Uterus (tissue), 3 donors: ENCODE measurements at regions not wholly inside any gene's neighbourhood (a gene's known extent, or its start where the extent isn't known, plus 50 kb on each side); places are given as distances from the start of the nearest gene placed in this dataset.

Source experiments
- DNase-seq, 2 donors: peaks; one replicate each; pipeline ENCODE4 v3.0.0-alpha.2; 2019 to 2020
- H3K27ac ChIP-seq, 2 donors: fragments of 200-600 bp; sonication (generic); 1 replicate in 1 of 2; 2 replicates in 1 of 2; pipeline ENCODE4 v1.5.1; 2016 to 2018
- H3K27me3 ChIP-seq, 2 donors: fragments of 200-600 bp; sonication (generic); one replicate each; pipeline ENCODE4 v1.5.1; 2018 to 2019; ENCODE audit warnings: control low read depth in 1 of 2
- H3K36me3 ChIP-seq, 2 donors: fragments of 200-600 bp; sonication (generic); one replicate each; pipeline ENCODE4 v1.5.1; 2019; ENCODE audit warnings: control low read depth in 1 of 2
- H3K4me1 ChIP-seq, 2 donors: fragments of 200-600 bp; sonication (generic); one replicate each; pipeline ENCODE4 v1.5.1; 2018 to 2019; ENCODE audit warnings: control low read depth in 1 of 2
- H3K4me3 ChIP-seq, 2 donors: fragments of 200-600 bp; sonication (generic); 1 replicate in 1 of 2; 2 replicates in 1 of 2; pipeline ENCODE4 v1.5.1; 2018 to 2019; ENCODE audit warnings: mild to moderate bottlenecking in 1 of 2
- H3K9me3 ChIP-seq, 2 donors: fragments of 200-600 bp; sonication (generic); one replicate each; pipeline ENCODE4 v1.5.1; 2019; ENCODE audit warnings: control low read depth in 1 of 2
- POLR2A ChIP-seq, 2 donors: fragments of 450-650 bp; IDR thresholded peaks; one replicate each; pipeline ENCODE4 v1.6.1; 2016; ENCODE audit warnings: antibody characterized with exemption in 2 of 2, mild to moderate bottlenecking in 1 of 2, moderate library complexity in 1 of 2
- intact Hi-C: fragments of 100-400 bp; cut with DNase I; formaldehyde crosslinking; loops from one replicate; pipeline ENCODE4 v1.15.1; 2023; ENCODE audit warnings: low total_unique reads
- TF ChIP-seq, protein P1 (sequence below), 4 experiments: fragments of 200-600 bp in 2 of 4; fragments of 450-650 bp in 2 of 4; sonication (generic) in 2 of 4; IDR thresholded peaks; one replicate each; pipeline ENCODE4 v1.5.1; 2016 to 2019; ENCODE audit warnings: antibody characterized with exemption in 4 of 4, mild to moderate bottlenecking in 2 of 4, moderate library complexity in 1 of 4
- donor health status: DM: yes; HTN: yes; CAD: no.

DNA sequence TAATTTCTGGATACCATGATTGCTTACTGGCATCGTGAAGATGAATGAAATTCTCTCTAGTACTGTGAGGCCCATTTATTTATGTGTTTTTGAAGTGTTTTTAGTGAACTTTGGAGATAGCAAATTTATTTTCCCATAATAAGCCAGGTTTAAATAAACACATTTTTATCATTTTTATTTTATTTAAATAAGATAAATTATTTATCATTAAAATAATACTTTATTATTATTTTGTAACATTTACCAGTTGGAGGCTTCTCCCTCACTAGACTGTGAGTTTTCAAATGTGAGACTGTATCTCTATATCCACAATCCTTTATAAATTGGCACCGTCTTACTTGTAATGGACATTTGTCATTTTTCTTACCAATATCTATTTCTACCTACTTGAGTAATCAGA, 351.7 kb downstream of the METTL15 start:
- no peak overlapping the region for H3K4me3 ChIP-seq
- no peaks in the 10 kb centered on the region for H3K4me1 ChIP-seq
- TF ChIP-seq POLR2A (IDR thresholded peaks at IDR 0.05), result no peak
- TF ChIP-seq, protein P1, sequence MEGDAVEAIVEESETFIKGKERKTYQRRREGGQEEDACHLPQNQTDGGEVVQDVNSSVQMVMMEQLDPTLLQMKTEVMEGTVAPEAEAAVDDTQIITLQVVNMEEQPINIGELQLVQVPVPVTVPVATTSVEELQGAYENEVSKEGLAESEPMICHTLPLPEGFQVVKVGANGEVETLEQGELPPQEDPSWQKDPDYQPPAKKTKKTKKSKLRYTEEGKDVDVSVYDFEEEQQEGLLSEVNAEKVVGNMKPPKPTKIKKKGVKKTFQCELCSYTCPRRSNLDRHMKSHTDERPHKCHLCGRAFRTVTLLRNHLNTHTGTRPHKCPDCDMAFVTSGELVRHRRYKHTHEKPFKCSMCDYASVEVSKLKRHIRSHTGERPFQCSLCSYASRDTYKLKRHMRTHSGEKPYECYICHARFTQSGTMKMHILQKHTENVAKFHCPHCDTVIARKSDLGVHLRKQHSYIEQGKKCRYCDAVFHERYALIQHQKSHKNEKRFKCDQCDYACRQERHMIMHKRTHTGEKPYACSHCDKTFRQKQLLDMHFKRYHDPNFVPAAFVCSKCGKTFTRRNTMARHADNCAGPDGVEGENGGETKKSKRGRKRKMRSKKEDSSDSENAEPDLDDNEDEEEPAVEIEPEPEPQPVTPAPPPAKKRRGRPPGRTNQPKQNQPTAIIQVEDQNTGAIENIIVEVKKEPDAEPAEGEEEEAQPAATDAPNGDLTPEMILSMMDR (IDR thresholded peaks at IDR 0.05), result no peak
- no peak for DNase-seq
- intact Hi-C loops, result no loop called here
- no peaks in the 10 kb centered on the region for H3K27me3 ChIP-seq
- H3K36me3 ChIP-seq, result no peaks in the 10 kb centered on the region
- no peak overlapping the region for H3K27ac ChIP-seq
- H3K9me3 ChIP-seq, result no peaks in the 10 kb centered on the region

DNA sequence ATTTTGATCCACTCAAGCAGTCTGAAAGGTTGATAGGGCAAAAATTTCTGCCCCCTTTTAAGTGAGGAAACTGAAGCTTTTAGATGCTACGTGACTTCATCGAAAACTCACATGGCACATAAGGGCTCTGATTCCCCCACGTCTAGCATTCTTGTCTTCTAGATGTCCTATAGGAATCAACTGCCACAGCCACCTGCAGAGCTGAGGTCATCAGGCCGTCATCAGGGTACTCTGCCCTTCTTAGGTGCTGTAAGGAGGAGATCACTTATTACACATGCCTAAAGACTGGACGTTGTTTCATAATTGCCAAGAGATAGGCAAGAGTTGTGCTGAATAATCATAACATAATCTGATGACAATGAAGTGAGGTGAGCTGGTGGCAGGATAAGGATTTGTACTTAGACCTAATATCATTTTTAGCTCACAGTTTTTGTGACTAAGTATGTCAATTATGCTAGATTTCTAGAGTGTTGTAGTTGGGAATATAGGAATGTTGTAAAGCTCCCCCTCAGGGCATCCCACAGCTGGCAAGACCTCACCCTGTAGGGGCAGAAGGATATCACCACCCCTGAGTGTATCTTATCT, 349.4 kb downstream of the METTL15 start:
- Histone ChIP-seq H3K9me3 (no peaks in the 10 kb centered on the region), H3K27me3 (no peaks in the 10 kb centered on the region), H3K36me3 (no peaks in the 10 kb centered on the region), H3K27ac (no peak overlapping the region), H3K4me1 (no peaks in the 10 kb centered on the region), H3K4me3 (no peak overlapping the region)
- intact Hi-C loops, result no loop called here
- no peak for DNase-seq
- TF ChIP-seq, protein P1 (IDR thresholded peaks at IDR 0.05), result no peak
- TF ChIP-seq POLR2A (IDR thresholded peaks at IDR 0.05), result no peak

DNA sequence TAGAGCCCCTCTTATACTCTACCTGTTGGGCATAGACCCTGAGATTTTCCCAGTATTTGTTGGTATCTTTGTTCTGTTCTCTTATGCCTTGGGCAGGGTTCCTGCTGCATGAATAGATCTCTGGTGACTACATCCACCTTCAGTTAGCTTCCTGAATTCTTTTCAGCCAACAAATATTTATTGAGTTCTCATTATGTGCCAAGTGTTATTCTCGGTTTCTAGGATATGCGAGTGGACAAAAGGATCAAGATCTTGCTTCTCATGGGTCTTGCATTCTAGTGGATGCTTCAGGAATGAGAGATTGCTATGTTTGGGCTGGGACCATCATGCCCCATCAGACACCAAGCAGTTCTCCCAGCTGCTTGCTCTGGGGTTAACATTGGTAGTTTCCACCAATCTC, 340.0 kb downstream of the METTL15 start:
- no peak overlapping the region for H3K4me3 ChIP-seq
- intact Hi-C loops, result no loop called here
- H3K36me3 ChIP-seq, result no peaks in the 10 kb centered on the region
- H3K4me1 ChIP-seq, result no peaks in the 10 kb centered on the region
- TF ChIP-seq, protein P1 (IDR thresholded peaks at IDR 0.05), result no peak
- no peak for TF ChIP-seq POLR2A (IDR thresholded peaks at IDR 0.05)
- DNase-seq, result no peak
- H3K27ac ChIP-seq, result no peak overlapping the region
- H3K9me3 ChIP-seq, result no peaks in the 10 kb centered on the region
- H3K27me3 ChIP-seq, result no peaks in the 10 kb centered on the region

DNA sequence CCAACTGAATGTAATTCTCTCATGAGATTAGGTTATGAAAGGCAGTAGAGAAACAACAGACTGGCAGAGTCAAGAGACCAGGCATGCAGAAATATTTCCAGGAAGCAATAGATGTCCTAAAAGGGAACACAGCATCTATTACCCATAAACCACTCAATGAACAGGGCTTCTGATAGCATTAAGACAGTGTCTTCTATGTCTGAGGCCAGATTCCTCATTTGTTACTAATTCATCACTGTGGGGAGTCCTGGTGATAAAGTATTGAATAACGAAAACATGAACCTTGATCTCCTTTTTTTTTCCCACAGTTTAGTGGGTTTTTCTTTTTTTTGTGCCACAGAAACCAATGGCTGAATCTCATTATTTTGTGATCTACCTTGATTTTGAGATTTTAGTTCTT, 339.0 kb downstream of the METTL15 start:
- Histone ChIP-seq H3K27me3 (no peaks in the 10 kb centered on the region), H3K27ac (no peak overlapping the region), H3K4me1 (no peaks in the 10 kb centered on the region), H3K9me3 (no peaks in the 10 kb centered on the region), H3K4me3 (no peak overlapping the region), H3K36me3 (no peaks in the 10 kb centered on the region)
- TF ChIP-seq POLR2A (IDR thresholded peaks at IDR 0.05), result no peak
- TF ChIP-seq, protein P1 (IDR thresholded peaks at IDR 0.05), result no peak
- no peak for DNase-seq
- intact Hi-C loops, result no loop called here

DNA sequence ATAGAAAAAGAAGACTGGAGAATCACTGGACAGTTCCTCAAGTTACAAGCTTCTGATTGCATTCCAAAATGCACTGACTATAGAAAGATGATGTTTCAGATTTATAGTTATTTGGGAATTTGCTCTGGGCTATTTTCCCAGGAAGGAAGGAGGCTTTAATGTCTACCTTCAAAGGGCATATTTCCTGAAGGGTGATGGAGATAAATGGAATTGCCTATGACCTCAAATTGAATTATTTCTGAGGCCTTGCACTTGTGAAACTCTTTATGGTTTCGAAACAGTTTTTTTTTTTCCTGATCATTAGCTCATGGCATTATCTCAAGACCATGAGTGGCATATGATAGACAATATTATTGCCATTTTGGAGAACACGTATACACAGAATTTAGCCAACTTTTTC, 333.9 kb downstream of the METTL15 start:
- H3K27ac ChIP-seq, result no peak overlapping the region
- no peak for TF ChIP-seq POLR2A (IDR thresholded peaks at IDR 0.05)
- TF ChIP-seq, protein P1 (IDR thresholded peaks at IDR 0.05), result no peak
- no peak for DNase-seq
- H3K4me1 ChIP-seq, result no peaks in the 10 kb centered on the region
- intact Hi-C loops, result no loop called here
- H3K4me3 ChIP-seq, result no peak overlapping the region
- H3K9me3 ChIP-seq, result no peaks in the 10 kb centered on the region
- H3K27me3 ChIP-seq, result no peaks in the 10 kb centered on the region
- H3K36me3 ChIP-seq, result no peaks in the 10 kb centered on the region
